GM12864 (cell line): ENCODE measurements at regions not wholly inside any gene's neighbourhood (a gene's known extent, or its start where the extent isn't known, plus 50 kb on each side); places are given as distances from the start of the nearest gene placed in this dataset.
"Not testable (repeated sequence)": the region's sequence is repeated elsewhere in the genome, so short reads cannot be mapped to it uniquely, and the experiment has no call there.

Source experiments
- DNase-seq: peaks from one replicate; pipeline ENCODE4 v3.0.0-alpha.2; 2011; ENCODE audit warnings: low read depth
- H3K4me3 ChIP-seq: 2 replicates; pipeline ENCODE4 v1.5.1; 2011; ENCODE audit warnings: mild to moderate bottlenecking, low read depth, low read length, control low read depth
- CTCF ChIP-seq: IDR thresholded peaks from 2 replicates; pipeline ENCODE4 v1.5.1; 2011; ENCODE audit warnings: low read depth, mild to moderate bottlenecking, moderate library complexity, low read length, control low read depth, inconsistent platforms; ENCODE audit errors: missing control alignments

- H3K4me3 ChIP-seq = no peak overlapping the region
- no peak for TF ChIP-seq CTCF
- DNase-seq = no peak
Observed at GRCh38 chr4:178198691-178199090, 756.5 kb upstream of the AGA start.

GRCh38 chr4:178202422-178202821, 760.2 kb upstream of the AGA start:
- no peak for TF ChIP-seq CTCF
- no peak overlapping the region for H3K4me3 ChIP-seq
- DNase-seq = no peak

GRCh38 chr4:178205826-178206225, 763.6 kb upstream of the AGA start:
- no peak overlapping the region for H3K4me3 ChIP-seq
- TF ChIP-seq CTCF = no peak
- DNase-seq = no peak

GRCh38 chr4:178215309-178215708, 773.1 kb upstream of the AGA start:
- no peak for DNase-seq
- TF ChIP-seq CTCF = no peak
- H3K4me3 ChIP-seq = no peak overlapping the region

GRCh38 chr4:178215763-178216162, 773.5 kb upstream of the AGA start:
- no peak for DNase-seq
- no peak for TF ChIP-seq CTCF
- H3K4me3 ChIP-seq = no peak overlapping the region

- H3K4me3 ChIP-seq, DNase-seq: not testable (repeated sequence)
Observed at GRCh38 chr4:178226421-178226820, 784.2 kb upstream of the AGA start.

- no peak for TF ChIP-seq CTCF
- H3K4me3 ChIP-seq = no peak overlapping the region
- no peak for DNase-seq
Observed at GRCh38 chr4:178233906-178234305, 791.7 kb upstream of the AGA start.

GRCh38 chr4:178240891-178241290, 798.7 kb upstream of the AGA start:
- no peak for TF ChIP-seq CTCF
- H3K4me3 ChIP-seq = no peak overlapping the region
- no peak for DNase-seq
